HEK293 (cell line): ENCODE measurements at regions not wholly inside any gene's neighbourhood (a gene's known extent, or its start where the extent isn't known, plus 50 kb on each side); places are given as distances from the start of the nearest gene placed in this dataset.

Experiments
- CTCF ChIA-PET: fragments of 350-600 bp; formaldehyde crosslinking; extraction: SDS; loops from one replicate; lab custom pipeline; 2021; ENCODE audit warnings: antibody characterized with exemption; lab: Yijun Ruan, JAX
- POLR2A ChIA-PET: fragments of 300-600 bp; formaldehyde crosslinking; extraction: SDS; loops from one replicate; lab custom pipeline; 2020; ENCODE audit warnings: antibody characterized with exemption, inconsistent platforms; lab: Yijun Ruan, JAX
- H3K27ac ChIP-seq: fragments of 200-500 bp; sonication (Bioruptor generic); 2 replicates; pipeline ENCODE4 v1.5.1; 2014; ENCODE audit warnings: low read depth, low read length, control low read depth, inconsistent platforms; ENCODE audit errors: extremely low read depth
- H3K36me3 ChIP-seq, 2 experiments: fragments of 200-500 bp in 1 of 2; sonication (Bioruptor generic) in 1 of 2; 1 replicate in 1 of 2; 2 replicates in 1 of 2; pipeline ENCODE4 v1.5.1; 2014 to 2017; ENCODE audit warnings: inconsistent platforms in 2 of 2, low read length in 2 of 2; ENCODE audit not compliant: control insufficient read depth in 2 of 2, insufficient read depth in 1 of 2
- H3K4me1 ChIP-seq: fragments of 200-500 bp; sonication (Bioruptor generic); 2 replicates; pipeline ENCODE4 v1.5.1; 2014; ENCODE audit warnings: mild to moderate bottlenecking, low read length, inconsistent platforms; ENCODE audit not compliant: control insufficient read depth, insufficient read depth
- H3K4me3 ChIP-seq: 2 replicates; pipeline ENCODE4 v1.5.1; 2011; ENCODE audit warnings: low read depth, mild to moderate bottlenecking, control low read depth, low read length, moderate library complexity
- H3K9me3 ChIP-seq: fragments of 200-500 bp; sonication (Bioruptor generic); 2 replicates; pipeline ENCODE4 v1.5.1; 2014; ENCODE audit warnings: low read depth, low read length, inconsistent platforms; ENCODE audit not compliant: control insufficient read depth, insufficient read depth
- BCL11B ChIP-seq: fragments of 450-650 bp; formaldehyde crosslinking; IDR thresholded peaks from 2 replicates; pipeline ENCODE4 v1.5.1; 2016; ENCODE audit warnings: low read depth, missing biosample characterization, missing genetic modification characterization
- FEZF1 ChIP-seq: fragments of 450-650 bp; formaldehyde crosslinking; IDR thresholded peaks from 2 replicates; pipeline ENCODE4 v1.5.1; 2016; ENCODE audit warnings: missing biosample characterization, missing genetic modification characterization
- GLIS2 ChIP-seq: fragments of 450-650 bp; formaldehyde crosslinking; IDR thresholded peaks from 2 replicates; pipeline ENCODE4 v1.5.1; 2016; ENCODE audit warnings: missing biosample characterization, missing genetic modification characterization
- HOXC10 ChIP-seq: sonication (generic); formaldehyde crosslinking; IDR thresholded peaks from 2 replicates; pipeline ENCODE4 v1.8.1; 2023; ENCODE audit warnings: mild to moderate bottlenecking, missing genetic modification reagents
- IKZF3 ChIP-seq: fragments of 450-650 bp; IDR thresholded peaks from 2 replicates; pipeline ENCODE4 v1.5.0; 2018; ENCODE audit warnings: missing biosample characterization, mild to moderate bottlenecking, missing genetic modification characterization, moderate library complexity
- OVOL3 ChIP-seq: fragments of 450-650 bp; formaldehyde crosslinking; IDR thresholded peaks from 2 replicates; pipeline ENCODE4 v1.5.1; 2016; ENCODE audit warnings: missing biosample characterization, missing genetic modification characterization
- WT1 ChIP-seq: fragments of 450-650 bp; formaldehyde crosslinking; IDR thresholded peaks from 2 replicates; pipeline ENCODE4 v1.5.1; 2016; ENCODE audit warnings: missing biosample characterization, missing genetic modification characterization
- ZBTB8A ChIP-seq: fragments of 450-650 bp; formaldehyde crosslinking; IDR thresholded peaks from 2 replicates; pipeline ENCODE4 v1.5.1; 2016; ENCODE audit warnings: missing biosample characterization, missing genetic modification characterization
- ZNF175 ChIP-seq: fragments of 450-650 bp; formaldehyde crosslinking; IDR thresholded peaks from 2 replicates; pipeline ENCODE4 v1.5.1; 2016; ENCODE audit warnings: missing biosample characterization, missing genetic modification characterization
- ZNF211 ChIP-seq: fragments of 450-650 bp; formaldehyde crosslinking; IDR thresholded peaks from 2 replicates; pipeline ENCODE4 v1.5.1; 2016; ENCODE audit warnings: low read depth, missing biosample characterization, missing genetic modification characterization
- ZNF391 ChIP-seq: fragments of 450-650 bp; formaldehyde crosslinking; IDR thresholded peaks from 2 replicates; pipeline ENCODE4 v1.5.1; 2016; ENCODE audit warnings: low read depth, missing biosample characterization, missing genetic modification characterization, borderline replicate concordance
- ZNF555 ChIP-seq: fragments of 450-650 bp; formaldehyde crosslinking; conservative IDR thresholded peaks from 2 replicates; pipeline ENCODE4 v1.5.1; 2017; ENCODE audit warnings: missing biosample characterization, mild to moderate bottlenecking, missing genetic modification characterization, inconsistent platforms
- ZNF600 ChIP-seq: fragments of 450-650 bp; formaldehyde crosslinking; IDR thresholded peaks from 2 replicates; pipeline ENCODE4 v1.5.1; 2016; ENCODE audit warnings: missing biosample characterization, missing genetic modification characterization
- ZNF621 ChIP-seq: fragments of 450-650 bp; formaldehyde crosslinking; IDR thresholded peaks from 2 replicates; pipeline ENCODE4 v1.5.1; 2017; ENCODE audit warnings: missing biosample characterization, missing genetic modification characterization
- ZNF629 ChIP-seq: fragments of 450-650 bp; formaldehyde crosslinking; IDR thresholded peaks from 2 replicates; pipeline ENCODE4 v1.5.1; 2017; ENCODE audit warnings: missing biosample characterization, missing genetic modification characterization
- ZNF768 ChIP-seq: fragments of 450-650 bp; formaldehyde crosslinking; IDR thresholded peaks from 2 replicates; pipeline ENCODE4 v1.5.1; 2018; ENCODE audit warnings: missing biosample characterization, mild to moderate bottlenecking, missing genetic modification characterization
- ZNF837 ChIP-seq: fragments of 450-650 bp; formaldehyde crosslinking; IDR thresholded peaks from 2 replicates; pipeline ENCODE4 v1.5.1; 2016; ENCODE audit warnings: missing biosample characterization, missing genetic modification characterization
- TF ChIP-seq, protein P1 (sequence below): fragments of 450-650 bp; formaldehyde crosslinking; IDR thresholded peaks from 2 replicates; pipeline ENCODE4 v1.5.1; 2016; ENCODE audit warnings: missing biosample characterization, missing genetic modification characterization
- TF ChIP-seq, protein P2 (sequence below): fragments of 450-650 bp; formaldehyde crosslinking; IDR thresholded peaks from 2 replicates; pipeline ENCODE4 v1.5.1; 2016; ENCODE audit warnings: missing biosample characterization, missing genetic modification characterization
- TF ChIP-seq, protein P3 (sequence below): fragments of 450-650 bp; formaldehyde crosslinking; IDR thresholded peaks from 2 replicates; pipeline ENCODE4 v1.5.1; 2016; ENCODE audit warnings: missing biosample characterization, missing genetic modification characterization
- TF ChIP-seq, protein P4 (sequence below): fragments of 450-650 bp; formaldehyde crosslinking; conservative IDR thresholded peaks from 2 replicates; pipeline ENCODE4 v1.5.1; 2016; ENCODE audit warnings: low read depth, missing biosample characterization, missing genetic modification characterization

DNA sequence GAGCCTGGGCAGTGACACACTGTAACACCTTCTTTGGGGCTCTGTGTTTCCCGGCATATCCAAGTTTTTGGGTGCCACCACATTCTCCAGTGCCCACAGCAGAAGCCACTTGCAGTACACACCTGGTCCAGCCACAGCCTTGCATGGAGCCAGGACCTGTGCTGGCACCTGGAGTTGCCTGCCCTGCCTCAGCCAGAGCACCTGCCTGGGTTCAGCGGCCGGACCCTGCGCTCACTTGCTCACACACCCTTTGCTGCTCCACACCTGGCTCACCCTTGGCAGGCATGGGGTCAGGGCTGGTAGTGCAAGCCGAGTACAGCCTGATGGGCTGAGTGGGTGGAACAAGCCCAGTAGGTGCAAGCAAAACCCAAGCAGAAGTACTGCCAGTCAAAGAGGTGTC lies 1511.1 kb downstream of the TECRL start:
- POLR2A ChIA-PET, result no interaction called here
- no peaks in the 10 kb centered on the region for H3K9me3 ChIP-seq
- no peak for TF ChIP-seq ZNF837 (tag by site-specific recombination)
- TF ChIP-seq, protein P1, sequence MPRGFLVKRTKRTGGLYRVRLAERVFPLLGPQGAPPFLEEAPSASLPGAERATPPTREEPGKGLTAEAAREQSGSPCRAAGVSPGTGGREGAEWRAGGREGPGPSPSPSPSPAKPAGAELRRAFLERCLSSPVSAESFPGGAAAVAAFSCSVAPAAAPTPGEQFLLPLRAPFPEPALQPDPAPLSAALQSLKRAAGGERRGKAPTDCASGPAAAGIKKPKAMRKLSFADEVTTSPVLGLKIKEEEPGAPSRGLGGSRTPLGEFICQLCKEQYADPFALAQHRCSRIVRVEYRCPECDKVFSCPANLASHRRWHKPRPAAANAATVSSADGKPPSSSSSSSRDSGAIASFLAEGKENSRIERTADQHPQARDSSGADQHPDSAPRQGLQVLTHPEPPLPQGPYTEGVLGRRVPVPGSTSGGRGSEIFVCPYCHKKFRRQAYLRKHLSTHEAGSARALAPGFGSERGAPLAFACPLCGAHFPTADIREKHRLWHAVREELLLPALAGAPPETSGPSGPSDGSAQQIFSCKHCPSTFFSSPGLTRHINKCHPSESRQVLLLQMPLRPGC (tag by site-specific recombination), result no peak
- TF ChIP-seq ZNF211 (tag by site-specific recombination), result no peak
- TF ChIP-seq OVOL3 (tag by site-specific recombination), result no peak
- no peak for TF ChIP-seq GLIS2 (tag by site-specific recombination)
- no peak for TF ChIP-seq ZNF391 (tag by site-specific recombination)
- no peak for TF ChIP-seq BCL11B (tag by site-specific recombination)
- TF ChIP-seq, protein P2, sequence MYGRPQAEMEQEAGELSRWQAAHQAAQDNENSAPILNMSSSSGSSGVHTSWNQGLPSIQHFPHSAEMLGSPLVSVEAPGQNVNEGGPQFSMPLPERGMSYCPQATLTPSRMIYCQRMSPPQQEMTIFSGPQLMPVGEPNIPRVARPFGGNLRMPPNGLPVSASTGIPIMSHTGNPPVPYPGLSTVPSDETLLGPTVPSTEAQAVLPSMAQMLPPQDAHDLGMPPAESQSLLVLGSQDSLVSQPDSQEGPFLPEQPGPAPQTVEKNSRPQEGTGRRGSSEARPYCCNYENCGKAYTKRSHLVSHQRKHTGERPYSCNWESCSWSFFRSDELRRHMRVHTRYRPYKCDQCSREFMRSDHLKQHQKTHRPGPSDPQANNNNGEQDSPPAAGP (tag by site-specific recombination), result no peak
- TF ChIP-seq, protein P3, sequence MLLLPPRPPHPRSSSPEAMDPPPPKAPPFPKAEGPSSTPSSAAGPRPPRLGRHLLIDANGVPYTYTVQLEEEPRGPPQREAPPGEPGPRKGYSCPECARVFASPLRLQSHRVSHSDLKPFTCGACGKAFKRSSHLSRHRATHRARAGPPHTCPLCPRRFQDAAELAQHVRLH, result no peak
- TF ChIP-seq ZNF629, result no peak
- no peak for TF ChIP-seq ZNF555 (tag by site-specific recombination)
- TF ChIP-seq, protein P4, sequence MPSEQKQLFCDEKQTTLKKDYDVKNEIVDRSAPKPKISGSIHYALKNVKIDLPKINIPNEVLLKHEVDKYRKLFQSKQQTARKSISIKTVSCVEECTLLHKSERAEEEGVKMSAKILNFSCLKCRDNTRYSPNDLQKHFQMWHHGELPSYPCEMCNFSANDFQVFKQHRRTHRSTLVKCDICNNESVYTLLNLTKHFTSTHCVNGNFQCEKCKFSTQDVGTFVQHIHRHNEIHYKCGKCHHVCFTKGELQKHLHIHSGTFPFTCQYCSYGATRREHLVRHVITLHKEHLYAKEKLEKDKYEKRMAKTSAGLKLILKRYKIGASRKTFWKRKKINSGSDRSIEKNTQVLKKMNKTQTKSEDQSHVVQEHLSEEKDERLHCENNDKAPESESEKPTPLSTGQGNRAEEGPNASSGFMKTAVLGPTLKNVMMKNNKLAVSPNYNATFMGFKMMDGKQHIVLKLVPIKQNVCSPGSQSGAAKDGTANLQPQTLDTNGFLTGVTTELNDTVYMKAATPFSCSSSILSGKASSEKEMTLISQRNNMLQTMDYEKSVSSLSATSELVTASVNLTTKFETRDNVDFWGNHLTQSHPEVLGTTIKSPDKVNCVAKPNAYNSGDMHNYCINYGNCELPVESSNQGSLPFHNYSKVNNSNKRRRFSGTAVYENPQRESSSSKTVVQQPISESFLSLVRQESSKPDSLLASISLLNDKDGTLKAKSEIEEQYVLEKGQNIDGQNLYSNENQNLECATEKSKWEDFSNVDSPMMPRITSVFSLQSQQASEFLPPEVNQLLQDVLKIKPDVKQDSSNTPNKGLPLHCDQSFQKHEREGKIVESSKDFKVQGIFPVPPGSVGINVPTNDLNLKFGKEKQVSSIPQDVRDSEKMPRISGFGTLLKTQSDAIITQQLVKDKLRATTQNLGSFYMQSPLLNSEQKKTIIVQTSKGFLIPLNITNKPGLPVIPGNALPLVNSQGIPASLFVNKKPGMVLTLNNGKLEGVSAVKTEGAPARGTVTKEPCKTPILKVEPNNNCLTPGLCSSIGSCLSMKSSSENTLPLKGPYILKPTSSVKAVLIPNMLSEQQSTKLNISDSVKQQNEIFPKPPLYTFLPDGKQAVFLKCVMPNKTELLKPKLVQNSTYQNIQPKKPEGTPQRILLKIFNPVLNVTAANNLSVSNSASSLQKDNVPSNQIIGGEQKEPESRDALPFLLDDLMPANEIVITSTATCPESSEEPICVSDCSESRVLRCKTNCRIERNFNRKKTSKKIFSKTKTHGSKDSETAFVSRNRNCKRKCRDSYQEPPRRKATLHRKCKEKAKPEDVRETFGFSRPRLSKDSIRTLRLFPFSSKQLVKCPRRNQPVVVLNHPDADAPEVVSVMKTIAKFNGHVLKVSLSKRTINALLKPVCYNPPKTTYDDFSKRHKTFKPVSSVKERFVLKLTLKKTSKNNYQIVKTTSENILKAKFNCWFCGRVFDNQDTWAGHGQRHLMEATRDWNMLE (tag by site-specific recombination), result no peak
- no peak for TF ChIP-seq FEZF1 (tag by site-specific recombination)
- TF ChIP-seq ZNF600 (tag by site-specific recombination), result no peak
- no peak for TF ChIP-seq ZBTB8A (tag by site-specific recombination)
- TF ChIP-seq IKZF3, result no peak
- no peak for TF ChIP-seq WT1
- CTCF ChIA-PET, result no interaction called here
- H3K36me3 ChIP-seq, result no peaks in the 10 kb centered on the region
- H3K27ac ChIP-seq, result no peak overlapping the region
- H3K4me1 ChIP-seq, result no peaks in the 10 kb centered on the region
- no peak overlapping the region for H3K4me3 ChIP-seq

DNA sequence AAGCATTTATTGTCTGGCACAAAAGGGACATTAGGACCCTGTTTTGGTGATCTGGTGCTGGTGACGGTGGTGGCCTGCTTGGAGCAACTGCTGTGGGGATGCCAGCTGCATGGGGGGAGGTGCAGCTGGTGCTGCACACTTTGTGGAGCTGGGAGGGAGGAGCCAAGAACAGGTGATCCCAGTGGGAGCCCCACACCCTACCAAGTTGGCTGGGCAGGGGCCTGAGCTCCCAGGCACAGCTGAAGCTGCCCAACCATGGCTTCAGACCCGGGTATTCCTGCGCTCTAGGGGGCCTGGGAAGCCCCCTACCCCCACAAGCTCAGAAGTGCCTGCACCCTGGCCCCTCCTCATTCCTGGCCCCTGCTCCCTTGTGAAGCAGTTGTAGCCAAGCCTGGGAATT lies 1512.5 kb downstream of the TECRL start:
- H3K27ac ChIP-seq, result no peak overlapping the region
- no peaks in the 10 kb centered on the region for H3K36me3 ChIP-seq
- CTCF ChIA-PET, result no interaction called here
- no peaks in the 10 kb centered on the region for H3K4me1 ChIP-seq
- H3K9me3 ChIP-seq, result no peaks in the 10 kb centered on the region
- TF ChIP-seq ZNF768 (tag by site-specific recombination) (no peak), ZNF621 (tag by site-specific recombination) (no peak), HOXC10 (CRISPR knock-in tag) (no peak), ZNF175 (tag by site-specific recombination) (no peak), ZNF600 (tag by site-specific recombination) (no peak), WT1 (no peak)
- H3K4me3 ChIP-seq, result no peak overlapping the region
- POLR2A ChIA-PET, result no interaction called here
